GM21447 (cell line): ENCODE measurements at regions not wholly inside any gene's neighbourhood (a gene's known extent, or its start where the extent isn't known, plus 50 kb on each side); places are given as distances from the start of the nearest gene placed in this dataset.
"Not testable (repeated sequence)": the region's sequence is repeated elsewhere in the genome, so short reads cannot be mapped to it uniquely, and the experiment has no call there.

Source experiments
- ATAC-seq: cut with Tn5 transposase; IDR thresholded peaks from one replicate; pipeline ENCODE4 v1.9.1; 2021; ENCODE audit not compliant: unreplicated experiment

GRCh38 chr2:39998617-39999016 lies 219.6 kb upstream of the THUMPD2 start:
- ATAC-seq, result no peak

GRCh38 chr2:39996653-39997080 lies 217.6 kb upstream of the THUMPD2 start:
- no peak for ATAC-seq

- ATAC-seq, result no peak
These were observed 216.1 kb upstream of the THUMPD2 start for GRCh38 chr2:39995005-39995737.

GRCh38 chr2:39994151-39994550 lies 215.1 kb upstream of the THUMPD2 start:
- no peak for ATAC-seq

- ATAC-seq, result no peak
These were observed 212.2 kb upstream of the THUMPD2 start for GRCh38 chr2:39991298-39991697.

GRCh38 chr2:39990335-39990900 lies 211.4 kb upstream of the THUMPD2 start:
- ATAC-seq, result no peak

GRCh38 chr2:39989888-39990287 lies 210.8 kb upstream of the THUMPD2 start:
- no peak for ATAC-seq

- no peak for ATAC-seq
These were observed 202.8 kb upstream of the THUMPD2 start for GRCh38 chr2:39981883-39982311.

- ATAC-seq, result no peak
These were observed 196.5 kb upstream of the THUMPD2 start for GRCh38 chr2:39975476-39976020.

GRCh38 chr2:39968037-39968436 lies 189.0 kb upstream of the THUMPD2 start:
- ATAC-seq, result no peak

- not testable (repeated sequence) for ATAC-seq
These were observed 181.6 kb upstream of the THUMPD2 start for GRCh38 chr2:39960681-39961080.

- ATAC-seq, result no peak
These were observed 175.3 kb upstream of the THUMPD2 start for GRCh38 chr2:39954346-39954745.

GRCh38 chr2:39949131-39949530 lies 170.1 kb upstream of the THUMPD2 start:
- ATAC-seq, result no peak

GRCh38 chr2:39948016-39948719 lies 169.1 kb upstream of the THUMPD2 start:
- no peak for ATAC-seq

GRCh38 chr2:39947294-39948015 lies 168.4 kb upstream of the THUMPD2 start:
- no peak for ATAC-seq

GRCh38 chr2:39942950-39943349 lies 163.9 kb upstream of the THUMPD2 start:
- ATAC-seq, result no peak

- no peak for ATAC-seq
These were observed 159.2 kb upstream of the THUMPD2 start for GRCh38 chr2:39938035-39938835.

- no peak for ATAC-seq
These were observed 158.6 kb upstream of the THUMPD2 start for GRCh38 chr2:39937621-39938020.

- ATAC-seq, result no peak
These were observed 155.8 kb upstream of the THUMPD2 start for GRCh38 chr2:39934851-39935250.

- no peak for ATAC-seq
These were observed 154.1 kb upstream of the THUMPD2 start for GRCh38 chr2:39933196-39933595.
